ENCODE measurements at regions not wholly inside any gene's neighbourhood (a gene's known extent, or its start where the extent isn't known, plus 50 kb on each side); places are given as distances from the start of the nearest gene placed in this dataset.

- Histone ChIP-seq H4K20me1 (ENCODE audit: insufficient read depth, low read depth, low read length) (no peaks in the 10 kb centered on the region), H3K4me1 (ENCODE audit: low read length) (no peaks in the 10 kb centered on the region), H2AFZ (ENCODE audit: low read length) (no peak overlapping the region), H3K9ac (ENCODE audit: low read length) (no peak overlapping the region), H3K4me2 (ENCODE audit: low read depth, low read length, poor library complexity, severe bottlenecking) (no peak overlapping the region), H3K27ac (ENCODE audit: low read length) (no peak overlapping the region), H3K27me3 (ENCODE audit: low read length) (no peaks in the 10 kb centered on the region), H3K36me3 (ENCODE audit: insufficient read depth, low read length) (no peaks in the 10 kb centered on the region), H3K4me3 (ENCODE audit: low read length) (no peak overlapping the region), H3K9me3 (ENCODE audit: low read length) (no peaks in the 10 kb centered on the region), H3K79me2 (ENCODE audit: low read length) (no peaks in the 10 kb centered on the region), H3K9me2 (replicated peaks; ENCODE audit: insufficient read depth, low read length) (no peaks in the 10 kb centered on the region)
- DNase-seq: no peak
These were observed 134.1 kb upstream of the GLI2 start for GRCh38 chr2:120601566-120601965.

- Histone ChIP-seq H3K4me3 (ENCODE audit: low read length) (no peak overlapping the region), H3K79me2 (ENCODE audit: low read length) (no peaks in the 10 kb centered on the region), H4K20me1 (ENCODE audit: insufficient read depth, low read depth, low read length) (no peaks in the 10 kb centered on the region), H3K4me2 (ENCODE audit: low read depth, low read length, poor library complexity, severe bottlenecking) (no peak overlapping the region), H3K36me3 (ENCODE audit: insufficient read depth, low read length) (no peaks in the 10 kb centered on the region), H3K9me3 (ENCODE audit: low read length) (no peaks in the 10 kb centered on the region), H2AFZ (ENCODE audit: low read length) (no peak overlapping the region), H3K27me3 (ENCODE audit: low read length) (no peaks in the 10 kb centered on the region), H3K9ac (ENCODE audit: low read length) (no peak overlapping the region), H3K4me1 (ENCODE audit: low read length) (no peaks in the 10 kb centered on the region), H3K27ac (ENCODE audit: low read length) (no peak overlapping the region), H3K9me2 (replicated peaks; ENCODE audit: insufficient read depth, low read length) (no peaks in the 10 kb centered on the region)
- DNase-seq: no peak
These were observed 133.4 kb upstream of the GLI2 start for GRCh38 chr2:120602251-120602650.

- H3K27me3 ChIP-seq (ENCODE audit: low read length): no peaks in the 10 kb centered on the region
- H3K4me2 ChIP-seq (ENCODE audit: low read depth, low read length, poor library complexity, severe bottlenecking): no peak overlapping the region
- H3K4me3 ChIP-seq (ENCODE audit: low read length): no peak overlapping the region
- H3K9me2 ChIP-seq (replicated peaks; ENCODE audit: insufficient read depth, low read length): no peaks in the 10 kb centered on the region
- no peaks in the 10 kb centered on the region for H3K4me1 ChIP-seq (ENCODE audit: low read length)
- H3K9ac ChIP-seq (ENCODE audit: low read length): no peak overlapping the region
- no peaks in the 10 kb centered on the region for H3K79me2 ChIP-seq (ENCODE audit: low read length)
- no peaks in the 10 kb centered on the region for H3K9me3 ChIP-seq (ENCODE audit: low read length)
- no peaks in the 10 kb centered on the region for H3K36me3 ChIP-seq (ENCODE audit: insufficient read depth, low read length)
- no peak for DNase-seq
- no peaks in the 10 kb centered on the region for H4K20me1 ChIP-seq (ENCODE audit: insufficient read depth, low read depth, low read length)
- H2AFZ ChIP-seq (ENCODE audit: low read length): no peak overlapping the region
- H3K27ac ChIP-seq (ENCODE audit: low read length): no peak overlapping the region
These were observed 130.9 kb upstream of the GLI2 start for GRCh38 chr2:120604767-120605166.

GRCh38 chr2:120605231-120605935 is 130.3 kb upstream of the GLI2 start:
- DNase-seq: no peak
- Histone ChIP-seq H3K9me2 (replicated peaks; ENCODE audit: insufficient read depth, low read length) (no peaks in the 10 kb centered on the region), H3K36me3 (ENCODE audit: insufficient read depth, low read length) (no peaks in the 10 kb centered on the region), H3K4me1 (ENCODE audit: low read length) (no peaks in the 10 kb centered on the region), H3K4me3 (ENCODE audit: low read length) (no peak overlapping the region), H3K79me2 (ENCODE audit: low read length) (no peaks in the 10 kb centered on the region), H3K9ac (ENCODE audit: low read length) (no peak overlapping the region), H3K4me2 (ENCODE audit: low read depth, low read length, poor library complexity, severe bottlenecking) (no peak overlapping the region), H3K27ac (ENCODE audit: low read length) (no peak overlapping the region), H3K9me3 (ENCODE audit: low read length) (no peaks in the 10 kb centered on the region), H2AFZ (ENCODE audit: low read length) (no peak overlapping the region), H4K20me1 (ENCODE audit: insufficient read depth, low read depth, low read length) (no peaks in the 10 kb centered on the region), H3K27me3 (ENCODE audit: low read length) (no peaks in the 10 kb centered on the region)

GRCh38 chr2:120606280-120606679 is 129.4 kb upstream of the GLI2 start:
- H3K9me3 ChIP-seq (ENCODE audit: low read length): no peaks in the 10 kb centered on the region
- no peak for DNase-seq
- H3K4me2 ChIP-seq (ENCODE audit: low read depth, low read length, poor library complexity, severe bottlenecking): no peak overlapping the region
- H3K9ac ChIP-seq (ENCODE audit: low read length): no peak overlapping the region
- H2AFZ ChIP-seq (ENCODE audit: low read length): no peak overlapping the region
- H3K36me3 ChIP-seq (ENCODE audit: insufficient read depth, low read length): no peaks in the 10 kb centered on the region
- H3K4me1 ChIP-seq (ENCODE audit: low read length): no peaks in the 10 kb centered on the region
- H3K4me3 ChIP-seq (ENCODE audit: low read length): no peak overlapping the region
- H3K9me2 ChIP-seq (replicated peaks; ENCODE audit: insufficient read depth, low read length): no peaks in the 10 kb centered on the region
- H3K27me3 ChIP-seq (ENCODE audit: low read length): no peaks in the 10 kb centered on the region
- H4K20me1 ChIP-seq (ENCODE audit: insufficient read depth, low read depth, low read length): no peaks in the 10 kb centered on the region
- H3K27ac ChIP-seq (ENCODE audit: low read length): no peak overlapping the region
- no peaks in the 10 kb centered on the region for H3K79me2 ChIP-seq (ENCODE audit: low read length)

- Histone ChIP-seq H3K27me3 (ENCODE audit: low read length) (no peaks in the 10 kb centered on the region), H3K4me1 (ENCODE audit: low read length) (no peaks in the 10 kb centered on the region), H3K79me2 (ENCODE audit: low read length) (no peaks in the 10 kb centered on the region), H3K9ac (ENCODE audit: low read length) (no peak overlapping the region), H3K9me2 (replicated peaks; ENCODE audit: insufficient read depth, low read length) (no peaks in the 10 kb centered on the region), H3K27ac (ENCODE audit: low read length) (no peak overlapping the region), H3K4me3 (ENCODE audit: low read length) (no peak overlapping the region), H2AFZ (ENCODE audit: low read length) (no peak overlapping the region), H3K36me3 (ENCODE audit: insufficient read depth, low read length) (no peaks in the 10 kb centered on the region), H3K9me3 (ENCODE audit: low read length) (no peaks in the 10 kb centered on the region), H3K4me2 (ENCODE audit: low read depth, low read length, poor library complexity, severe bottlenecking) (no peak overlapping the region), H4K20me1 (ENCODE audit: insufficient read depth, low read depth, low read length) (no peaks in the 10 kb centered on the region)
- DNase-seq: no peak
These were observed 128.7 kb upstream of the GLI2 start for GRCh38 chr2:120606931-120607330.

GRCh38 chr2:120607506-120607905 is 128.2 kb upstream of the GLI2 start:
- no peak overlapping the region for H2AFZ ChIP-seq (ENCODE audit: low read length)
- no peak for DNase-seq

GRCh38 chr2:120607996-120608395 is 127.7 kb upstream of the GLI2 start:
- no peaks in the 10 kb centered on the region for H3K36me3 ChIP-seq (ENCODE audit: insufficient read depth, low read length)
- no peak overlapping the region for H3K4me2 ChIP-seq (ENCODE audit: low read depth, low read length, poor library complexity, severe bottlenecking)
- H2AFZ ChIP-seq (ENCODE audit: low read length): no peak overlapping the region
- H3K27ac ChIP-seq (ENCODE audit: low read length): no peak overlapping the region
- DNase-seq: no peak
- no peaks in the 10 kb centered on the region for H4K20me1 ChIP-seq (ENCODE audit: insufficient read depth, low read depth, low read length)
- H3K9me2 ChIP-seq (replicated peaks; ENCODE audit: insufficient read depth, low read length): no peaks in the 10 kb centered on the region
- no peaks in the 10 kb centered on the region for H3K4me1 ChIP-seq (ENCODE audit: low read length)
- no peaks in the 10 kb centered on the region for H3K79me2 ChIP-seq (ENCODE audit: low read length)
- H3K4me3 ChIP-seq (ENCODE audit: low read length): no peak overlapping the region
- H3K27me3 ChIP-seq (ENCODE audit: low read length): no peaks in the 10 kb centered on the region
- no peaks in the 10 kb centered on the region for H3K9me3 ChIP-seq (ENCODE audit: low read length)
- no peak overlapping the region for H3K9ac ChIP-seq (ENCODE audit: low read length)

More at GRCh38 chr2:120607506-120607905, 128.2 kb upstream of the GLI2 start:
- no peak overlapping the region for H3K27ac ChIP-seq (ENCODE audit: low read length)
- no peaks in the 10 kb centered on the region for H3K9me3 ChIP-seq (ENCODE audit: low read length)
- H3K79me2 ChIP-seq (ENCODE audit: low read length): no peaks in the 10 kb centered on the region
- H3K36me3 ChIP-seq (ENCODE audit: insufficient read depth, low read length): no peaks in the 10 kb centered on the region
- H3K4me2 ChIP-seq (ENCODE audit: low read depth, low read length, poor library complexity, severe bottlenecking): no peak overlapping the region
- H3K9ac ChIP-seq (ENCODE audit: low read length): no peak overlapping the region
- no peaks in the 10 kb centered on the region for H4K20me1 ChIP-seq (ENCODE audit: insufficient read depth, low read depth, low read length)
- no peaks in the 10 kb centered on the region for H3K9me2 ChIP-seq (replicated peaks; ENCODE audit: insufficient read depth, low read length)
- no peaks in the 10 kb centered on the region for H3K4me1 ChIP-seq (ENCODE audit: low read length)
- H3K4me3 ChIP-seq (ENCODE audit: low read length): no peak overlapping the region
- H3K27me3 ChIP-seq (ENCODE audit: low read length): no peaks in the 10 kb centered on the region

Data from Karpas-422 (cell line).